GM23248 (cell line): ENCODE measurements at regions not wholly inside any gene's neighbourhood (a gene's known extent, or its start where the extent isn't known, plus 50 kb on each side); places are given as distances from the start of the nearest gene placed in this dataset.

Experiments used
- EZH2 ChIP-seq: fragments of 200-600 bp; sonication (generic); IDR thresholded peaks from 2 replicates; pipeline ENCODE4 v1.6.1; 2018; ENCODE audit warnings: antibody characterized with exemption, mild to moderate bottlenecking; ENCODE audit not compliant: insufficient read depth, poor library complexity, severe bottlenecking
- EZH2phosphoT487 ChIP-seq: fragments of 200-600 bp; sonication (generic); IDR thresholded peaks from 2 replicates; pipeline ENCODE4 v1.6.1; 2018; ENCODE audit warnings: antibody characterized with exemption, moderate library complexity, mild to moderate bottlenecking, low read depth; ENCODE audit not compliant: insufficient read depth

DNA sequence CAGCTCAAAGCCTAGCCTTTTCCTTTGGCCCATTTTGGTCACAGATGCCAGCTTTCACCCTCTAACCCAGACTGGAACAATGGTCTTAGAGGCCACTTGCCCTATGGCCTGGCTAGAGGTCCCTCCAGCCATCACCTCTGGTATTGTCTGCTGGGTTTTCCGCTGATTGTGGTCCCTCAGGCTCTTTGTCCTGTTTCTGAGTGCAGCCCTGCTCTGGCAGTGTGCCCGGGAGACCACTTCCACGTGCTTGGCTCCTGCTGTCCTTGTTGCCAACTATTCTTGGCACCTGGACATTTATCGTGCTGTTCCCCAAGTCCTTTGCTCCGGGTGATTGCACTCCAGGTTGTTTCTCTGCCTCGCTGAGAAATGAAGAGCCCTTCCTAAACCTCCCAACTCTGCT, 53.3 kb upstream of the FAM180A start:
- TF ChIP-seq EZH2 (no peak), EZH2phosphoT487 (no peak)
